Neutrophil (primary cell): ENCODE measurements at regions not wholly inside any gene's neighbourhood (a gene's known extent, or its start where the extent isn't known, plus 50 kb on each side); places are given as distances from the start of the nearest gene placed in this dataset.

Experiments used
- H3K27ac ChIP-seq: fragments of 200-600 bp; sonication (generic); 2 replicates; pipeline ENCODE4 v1.5.1; 2016; ENCODE audit warnings: mild to moderate bottlenecking, moderate library complexity
- H3K27me3 ChIP-seq: fragments of 200-600 bp; sonication (generic); 2 replicates; pipeline ENCODE4 v1.6.0; 2016; ENCODE audit warnings: mild to moderate bottlenecking
- H3K36me3 ChIP-seq: fragments of 200-600 bp; sonication (generic); 2 replicates; pipeline ENCODE4 v1.5.1; 2017
- H3K4me1 ChIP-seq, 2 experiments: fragments of 200-600 bp in 1 of 2; sonication (generic) in 1 of 2; 1 replicate in 1 of 2; 2 replicates in 1 of 2; pipeline versions ENCODE4 v1.5.1 to v1.6.1; 2013 to 2016; ENCODE audit warnings: low read depth in 1 of 2, low read length in 1 of 2, mild to moderate bottlenecking in 1 of 2, moderate library complexity in 1 of 2; ENCODE audit not compliant: control insufficient read depth in 1 of 2, insufficient read depth in 1 of 2
- H3K4me3 ChIP-seq, 2 experiments: fragments of 200-600 bp in 1 of 2; sonication (generic) in 1 of 2; 1 replicate in 1 of 2; 2 replicates in 1 of 2; pipeline ENCODE4 v1.5.1; 2013 to 2016; ENCODE audit warnings: low read depth in 1 of 2, low read length in 1 of 2, mild to moderate bottlenecking in 1 of 2, moderate library complexity in 1 of 2
- H3K9me3 ChIP-seq: fragments of 200-600 bp; sonication (generic); 2 replicates; pipeline ENCODE4 v1.5.1; 2016
- CTCF ChIP-seq: fragments of 200-600 bp; sonication (generic); IDR thresholded peaks from 2 replicates; pipeline ENCODE4 v1.5.1; 2016; ENCODE audit warnings: antibody characterized with exemption

GRCh38 chr3:153961494-153961893 lies 159.7 kb upstream of the ARHGEF26 start:
- no peak overlapping the region for H3K27ac ChIP-seq
- H3K9me3 ChIP-seq = no peaks in the 10 kb centered on the region
- no peaks in the 10 kb centered on the region for H3K36me3 ChIP-seq
- no peak overlapping the region for H3K4me3 ChIP-seq
- TF ChIP-seq CTCF = no peak
- H3K4me1 ChIP-seq = no peaks in the 10 kb centered on the region
- no peaks in the 10 kb centered on the region for H3K27me3 ChIP-seq

GRCh38 chr3:153963012-153963411 lies 158.2 kb upstream of the ARHGEF26 start:
- no peak for TF ChIP-seq CTCF
- Histone ChIP-seq H3K4me1 (no peaks in the 10 kb centered on the region), H3K36me3 (no peaks in the 10 kb centered on the region), H3K27me3 (no peaks in the 10 kb centered on the region), H3K9me3 (no peaks in the 10 kb centered on the region), H3K4me3 (no peak overlapping the region), H3K27ac (no peak overlapping the region)

- H3K27ac ChIP-seq = no peak overlapping the region
- H3K4me3 ChIP-seq = no peak overlapping the region
- H3K4me1 ChIP-seq = no peaks in the 10 kb centered on the region
- H3K27me3 ChIP-seq = no peaks in the 10 kb centered on the region
- H3K9me3 ChIP-seq = no peaks in the 10 kb centered on the region
- no peak for TF ChIP-seq CTCF
- no peaks in the 10 kb centered on the region for H3K36me3 ChIP-seq
Observed at GRCh38 chr3:153967260-153967659, 153.9 kb upstream of the ARHGEF26 start.

GRCh38 chr3:153970047-153970446 lies 151.1 kb upstream of the ARHGEF26 start:
- H3K27me3 ChIP-seq = no peaks in the 10 kb centered on the region
- no peak for TF ChIP-seq CTCF
- H3K27ac ChIP-seq = no peak overlapping the region
- no peak overlapping the region for H3K4me3 ChIP-seq
- no peaks in the 10 kb centered on the region for H3K36me3 ChIP-seq
- H3K4me1 ChIP-seq = no peaks in the 10 kb centered on the region
- H3K9me3 ChIP-seq = no peaks in the 10 kb centered on the region

- no peaks in the 10 kb centered on the region for H3K36me3 ChIP-seq
- no peak for TF ChIP-seq CTCF
- H3K27me3 ChIP-seq = no peaks in the 10 kb centered on the region
- no peak overlapping the region for H3K4me3 ChIP-seq
- no peaks in the 10 kb centered on the region for H3K4me1 ChIP-seq
- H3K27ac ChIP-seq = no peak overlapping the region
- no peaks in the 10 kb centered on the region for H3K9me3 ChIP-seq
Observed at GRCh38 chr3:153970741-153971347, 150.3 kb upstream of the ARHGEF26 start.

- H3K9me3 ChIP-seq = no peaks in the 10 kb centered on the region
- no peaks in the 10 kb centered on the region for H3K4me1 ChIP-seq
- H3K27me3 ChIP-seq = no peaks in the 10 kb centered on the region
- no peak overlapping the region for H3K4me3 ChIP-seq
- TF ChIP-seq CTCF = no peak
- no peak overlapping the region for H3K27ac ChIP-seq
- H3K36me3 ChIP-seq = no peaks in the 10 kb centered on the region
Observed at GRCh38 chr3:153972862-153973261, 148.3 kb upstream of the ARHGEF26 start.
